ENCODE measurements at regions not wholly inside any gene's neighbourhood (a gene's known extent, or its start where the extent isn't known, plus 50 kb on each side); places are given as distances from the start of the nearest gene placed in this dataset.

DNA sequence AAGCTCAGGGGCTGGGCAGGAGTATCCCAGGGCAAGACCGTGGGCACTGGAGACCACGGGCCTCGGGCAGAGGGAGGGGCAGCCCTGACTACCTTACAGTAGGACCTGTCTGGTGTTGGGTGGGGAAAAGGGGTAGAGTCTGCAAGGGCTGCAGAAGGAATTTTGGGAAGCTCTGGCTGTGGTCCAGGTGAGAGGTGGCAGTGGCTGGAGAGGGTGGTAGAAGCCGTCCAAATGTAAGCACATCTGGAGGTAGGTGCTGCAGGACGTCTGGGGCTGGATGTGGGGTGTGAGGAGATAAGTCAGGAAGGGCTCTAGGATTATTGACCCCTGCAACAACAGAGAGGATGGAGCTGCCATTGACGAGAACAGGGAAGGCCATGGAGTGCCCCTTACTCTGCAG is 486.7 kb downstream of the EIPR1 start:
- BruUV-seq (replicated peaks), result no TSS peak
- H3K36me3 ChIP-seq (ENCODE audit: control insufficient read depth, insufficient read depth, low read length), result no peaks in the 10 kb centered on the region
- H3K9me1 ChIP-seq (ENCODE audit: control insufficient read depth, insufficient read depth, low read length), result peaks cover 3% of the 10 kb centered on the region
- CTCF ChIA-PET (ENCODE audit: low intra/inter-chr PET ratio), result interaction anchor here (0.7 kb wide), 1 partner anchor 684 kb away, joined by 3 read pairs; the partner anchor contains the start of gene RPS7
- H2AFZ ChIP-seq (ENCODE audit: low read depth, low read length), result no peak overlapping the region
- no peaks in the 10 kb centered on the region for H3K79me2 ChIP-seq (ENCODE audit: control insufficient read depth, insufficient read depth, low read length)
- POLR2A ChIA-PET, result no interaction called here
- WGBS (ENCODE audit: insufficient coverage, low coverage, missing lambda C conversion rate), result 0% methylated on average over 6 of the region's 6 CpGs
- H3K9ac ChIP-seq (ENCODE audit: insufficient read depth in 1 of 2, low read depth in 2 of 2, low read length in 2 of 2), result no peak overlapping the region; a peak in 1 of 4 replicates
- TF ChIP-seq KDM1A (IDR thresholded peaks at IDR 0.05) (no peak), GTF2E2 (tag; IDR thresholded peaks at IDR 0.05) (no peak), RAD21 (CRISPR knock-in tag; conservative IDR thresholded peaks at IDR 0.05 in 1 of 2, IDR thresholded peaks at IDR 0.05 in 1 of 2) (no peak), MED1 (CRISPR knock-in tag; IDR thresholded peaks at IDR 0.05; ENCODE audit: borderline replicate concordance) (no peak), MTA1 (IDR thresholded peaks at IDR 0.05; ENCODE audit: borderline replicate concordance) (no peak), NFIX (CRISPR knock-in tag; IDR thresholded peaks at IDR 0.05; ENCODE audit: low read depth) (no peak), ZNF253 (CRISPR knock-in tag; conservative IDR thresholded peaks at IDR 0.05) (no peak), HDAC2 (IDR thresholded peaks at IDR 0.05) (no peak), ZKSCAN3 (CRISPR knock-in tag; IDR thresholded peaks at IDR 0.05) (no peak), NR1H2 (CRISPR knock-in tag; IDR thresholded peaks at IDR 0.05) (no peak), PHF8 (IDR thresholded peaks at IDR 0.05; ENCODE audit: borderline replicate concordance, low read length) (no peak), GABPB1 (CRISPR knock-in tag; IDR thresholded peaks at IDR 0.05) (no peak), ZNF146 (CRISPR knock-in tag; IDR thresholded peaks at IDR 0.05; ENCODE audit: unreplicated experiment) (no peak), HEY1 (CRISPR knock-in tag; IDR thresholded peaks at IDR 0.05; ENCODE audit: borderline replicate concordance) (no peak), ZNF445 (CRISPR knock-in tag; IDR thresholded peaks at IDR 0.05; ENCODE audit: low read depth) (no peak)
- TF ChIP-seq, protein P1, sequence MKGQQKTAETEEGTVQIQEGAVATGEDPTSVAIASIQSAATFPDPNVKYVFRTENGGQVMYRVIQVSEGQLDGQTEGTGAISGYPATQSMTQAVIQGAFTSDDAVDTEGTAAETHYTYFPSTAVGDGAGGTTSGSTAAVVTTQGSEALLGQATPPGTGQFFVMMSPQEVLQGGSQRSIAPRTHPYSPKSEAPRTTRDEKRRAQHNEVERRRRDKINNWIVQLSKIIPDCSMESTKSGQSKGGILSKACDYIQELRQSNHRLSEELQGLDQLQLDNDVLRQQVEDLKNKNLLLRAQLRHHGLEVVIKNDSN (CRISPR knock-in tag; IDR thresholded peaks at IDR 0.05), result no peak
- TF ChIP-seq, protein P2, sequence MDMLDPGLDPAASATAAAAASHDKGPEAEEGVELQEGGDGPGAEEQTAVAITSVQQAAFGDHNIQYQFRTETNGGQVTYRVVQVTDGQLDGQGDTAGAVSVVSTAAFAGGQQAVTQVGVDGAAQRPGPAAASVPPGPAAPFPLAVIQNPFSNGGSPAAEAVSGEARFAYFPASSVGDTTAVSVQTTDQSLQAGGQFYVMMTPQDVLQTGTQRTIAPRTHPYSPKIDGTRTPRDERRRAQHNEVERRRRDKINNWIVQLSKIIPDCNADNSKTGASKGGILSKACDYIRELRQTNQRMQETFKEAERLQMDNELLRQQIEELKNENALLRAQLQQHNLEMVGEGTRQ (CRISPR knock-in tag; IDR thresholded peaks at IDR 0.05), result no peak
- TF ChIP-seq, protein P3, sequence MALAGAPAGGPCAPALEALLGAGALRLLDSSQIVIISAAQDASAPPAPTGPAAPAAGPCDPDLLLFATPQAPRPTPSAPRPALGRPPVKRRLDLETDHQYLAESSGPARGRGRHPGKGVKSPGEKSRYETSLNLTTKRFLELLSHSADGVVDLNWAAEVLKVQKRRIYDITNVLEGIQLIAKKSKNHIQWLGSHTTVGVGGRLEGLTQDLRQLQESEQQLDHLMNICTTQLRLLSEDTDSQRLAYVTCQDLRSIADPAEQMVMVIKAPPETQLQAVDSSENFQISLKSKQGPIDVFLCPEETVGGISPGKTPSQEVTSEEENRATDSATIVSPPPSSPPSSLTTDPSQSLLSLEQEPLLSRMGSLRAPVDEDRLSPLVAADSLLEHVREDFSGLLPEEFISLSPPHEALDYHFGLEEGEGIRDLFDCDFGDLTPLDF (CRISPR knock-in tag; IDR thresholded peaks at IDR 0.05), result no peak
- TF ChIP-seq, protein P4, sequence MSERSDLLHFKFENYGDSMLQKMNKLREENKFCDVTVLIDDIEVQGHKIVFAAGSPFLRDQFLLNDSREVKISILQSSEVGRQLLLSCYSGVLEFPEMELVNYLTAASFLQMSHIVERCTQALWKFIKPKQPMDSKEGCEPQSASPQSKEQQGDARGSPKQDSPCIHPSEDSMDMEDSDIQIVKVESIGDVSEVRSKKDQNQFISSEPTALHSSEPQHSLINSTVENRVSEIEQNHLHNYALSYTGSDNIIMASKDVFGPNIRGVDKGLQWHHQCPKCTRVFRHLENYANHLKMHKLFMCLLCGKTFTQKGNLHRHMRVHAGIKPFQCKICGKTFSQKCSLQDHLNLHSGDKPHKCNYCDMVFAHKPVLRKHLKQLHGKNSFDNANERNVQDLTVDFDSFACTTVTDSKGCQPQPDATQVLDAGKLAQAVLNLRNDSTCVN (CRISPR knock-in tag; IDR thresholded peaks at IDR 0.05), result no peak
- TF ChIP-seq, protein P5, sequence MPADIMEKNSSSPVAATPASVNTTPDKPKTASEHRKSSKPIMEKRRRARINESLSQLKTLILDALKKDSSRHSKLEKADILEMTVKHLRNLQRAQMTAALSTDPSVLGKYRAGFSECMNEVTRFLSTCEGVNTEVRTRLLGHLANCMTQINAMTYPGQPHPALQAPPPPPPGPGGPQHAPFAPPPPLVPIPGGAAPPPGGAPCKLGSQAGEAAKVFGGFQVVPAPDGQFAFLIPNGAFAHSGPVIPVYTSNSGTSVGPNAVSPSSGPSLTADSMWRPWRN (IDR thresholded peaks at IDR 0.05; ENCODE audit: low read depth), result no peak
- H3K9me3 ChIP-seq (replicated peaks; ENCODE audit: control insufficient read depth, insufficient read depth, low read depth, low read length), result no peaks in the 10 kb centered on the region
- no peak overlapping the region for H3K4me3 ChIP-seq
- H4K20me1 ChIP-seq (replicated peaks; ENCODE audit: control insufficient read depth, insufficient read depth, low read length), result no peaks in the 10 kb centered on the region
- DNase-seq (ENCODE audit: extremely low read depth in 1 of 4, low spot score in 3 of 4), result no peak
- intact Hi-C loops (cut with micrococcal nuclease), result no loop called here
- no peak overlapping the region for H3K27ac ChIP-seq (ENCODE audit: extremely low read depth, low read depth, low read length)
- H3K4me1 ChIP-seq (replicated peaks in 1 of 2; ENCODE audit: control insufficient read depth in 2 of 2, insufficient read depth in 2 of 2, low read length in 2 of 2), result no peaks in the 10 kb centered on the region; a peak in 1 of 5 replicates
- no peak for FAIRE-seq
- no peak for ATAC-seq
- no peak overlapping the region for H3K4me2 ChIP-seq (ENCODE audit: insufficient read depth, low read length)
- peaks cover 10 to 44% of the 10 kb centered on the region in 2 experiments; a peak in 4 of 5 replicates for H3K27me3 ChIP-seq (ENCODE audit: control insufficient read depth in 2 of 2, insufficient read depth in 2 of 2, low read length in 2 of 2)
- in situ Hi-C loops (cut with MboI), result no loop called here

Measured in K562 (cell line).